CD14-positive monocyte (primary cell): ENCODE measurements at regions not wholly inside any gene's neighbourhood (a gene's known extent, or its start where the extent isn't known, plus 50 kb on each side); places are given as distances from the start of the nearest gene placed in this dataset.

Experiments
- DNase-seq, 3 donors: peaks; one replicate each; pipeline ENCODE4 v3.0.0-alpha.2; 2011 to 2022
- H2AFZ ChIP-seq: 2 replicates; pipeline ENCODE4 v1.6.0; 2012; ENCODE audit warnings: mild to moderate bottlenecking, low read depth, low read length, inconsistent platforms; ENCODE audit not compliant: insufficient read depth, poor library complexity, severe bottlenecking
- H3K27ac ChIP-seq, 2 donors: 1 replicate in 1 of 2; 2 replicates in 1 of 2; pipeline ENCODE4 v1.5.1; 2012 to 2013; ENCODE audit warnings: low read length in 2 of 2, control low read depth in 1 of 2, inconsistent platforms in 1 of 2, low read depth in 1 of 2, mild to moderate bottlenecking in 1 of 2
- H3K27me3 ChIP-seq, 2 donors: one replicate each; pipeline versions ENCODE4 v1.6.0 to v1.6.1; 2011 to 2013; ENCODE audit warnings: low read length in 2 of 2; ENCODE audit not compliant: control insufficient read depth in 2 of 2, insufficient read depth in 2 of 2
- H3K36me3 ChIP-seq, 2 donors: replicated peaks in 1 of 2; 1 replicate in 1 of 2; 2 replicates in 1 of 2; pipeline versions ENCODE4 v1.5.1 to v1.6.1; 2012 to 2013; ENCODE audit warnings: low read length in 2 of 2, control low read depth in 1 of 2, inconsistent platforms in 1 of 2, mild to moderate bottlenecking in 1 of 2; ENCODE audit not compliant: insufficient read depth in 2 of 2, control insufficient read depth in 1 of 2
- H3K4me1 ChIP-seq, 2 donors: 1 replicate in 1 of 2; 2 replicates in 1 of 2; pipeline versions ENCODE4 v1.5.1 to v1.6.1; 2012 to 2013; ENCODE audit warnings: low read length in 2 of 2, control low read depth in 1 of 2, inconsistent platforms in 1 of 2, mild to moderate bottlenecking in 1 of 2, moderate library complexity in 1 of 2; ENCODE audit not compliant: insufficient read depth in 2 of 2, control insufficient read depth in 1 of 2
- H3K4me2 ChIP-seq: replicated peaks from 2 replicates; pipeline ENCODE3; 2012; ENCODE audit warnings: low read length, moderate library complexity, mild to moderate bottlenecking; ENCODE audit not compliant: poor library complexity, severe bottlenecking; ENCODE audit errors: extremely low read depth
- H3K4me3 ChIP-seq, 3 experiments: fragments of 200-600 bp in 1 of 3; sonication (generic) in 1 of 3; replicated peaks in 1 of 3; 1 replicate in 2 of 3; 2 replicates in 1 of 3; pipeline ENCODE4 v1.5.1; 2011 to 2013; ENCODE audit warnings: low read length in 3 of 3, mild to moderate bottlenecking in 3 of 3, control low read depth in 2 of 3, low read depth in 2 of 3, inconsistent platforms in 1 of 3, moderate library complexity in 1 of 3
- H3K79me2 ChIP-seq: 2 replicates; pipeline ENCODE4 v1.6.0; 2012; ENCODE audit warnings: mild to moderate bottlenecking, control low read depth, inconsistent platforms, low read length, moderate library complexity; ENCODE audit not compliant: insufficient read depth
- H3K9ac ChIP-seq: 2 replicates; pipeline ENCODE4 v1.6.0; 2017; ENCODE audit warnings: low read length, mild to moderate bottlenecking; ENCODE audit not compliant: insufficient read depth, poor library complexity, severe bottlenecking
- H3K9me3 ChIP-seq, 2 donors: replicated peaks in 1 of 2; 1 replicate in 1 of 2; 2 replicates in 1 of 2; pipeline versions ENCODE4 v1.5.1 to v1.6.1; 2012 to 2013; ENCODE audit warnings: low read length in 2 of 2, control low read depth in 1 of 2; ENCODE audit not compliant: control insufficient read depth in 1 of 2, insufficient read depth in 1 of 2
- H4K20me1 ChIP-seq: 2 replicates; pipeline ENCODE4 v1.6.0; 2012; ENCODE audit warnings: mild to moderate bottlenecking, low read length, control low read depth, moderate library complexity; ENCODE audit not compliant: insufficient read depth
- H3K27ac Mint-ChIP-seq, 7 donors: one replicate each; pipeline ENCODE4 v1.8.0; 2020; ENCODE audit warnings: mild to moderate bottlenecking in 7 of 7, mixed read lengths in 7 of 7, moderate library complexity in 6 of 7, inconsistent platforms in 2 of 7
- H3K27me3 Mint-ChIP-seq, 3 donors: one replicate each; pipeline ENCODE4 v1.8.0; 2021 to 2022; ENCODE audit warnings: low read depth in 3 of 3, mild to moderate bottlenecking in 3 of 3, mixed read lengths in 3 of 3, moderate library complexity in 3 of 3, inconsistent platforms in 1 of 3
- H3K36me3 Mint-ChIP-seq, 2 donors: one replicate each; pipeline ENCODE4 v1.8.0; 2020; ENCODE audit warnings: mixed read lengths in 2 of 2, inconsistent platforms in 1 of 2, mild to moderate bottlenecking in 1 of 2
- H3K4me1 Mint-ChIP-seq: one replicate; pipeline ENCODE4 v1.8.0; 2020; ENCODE audit warnings: mild to moderate bottlenecking, mixed read lengths
- H3K4me3 Mint-ChIP-seq, 2 donors: one replicate each; pipeline ENCODE4 v1.8.0; 2020; ENCODE audit warnings: mild to moderate bottlenecking in 2 of 2, mixed read lengths in 2 of 2, moderate library complexity in 1 of 2
- H3K9me3 Mint-ChIP-seq, 7 donors: one replicate each; pipeline ENCODE4 v1.8.0; 2020 to 2022; ENCODE audit warnings: mixed read lengths in 7 of 7, mild to moderate bottlenecking in 6 of 7, moderate library complexity in 6 of 7, inconsistent platforms in 2 of 7
- WGBS: methylation state at CpG from one replicate; pipeline ENCODE4 v1.1.5; 2013; ENCODE audit warnings: missing lambda C conversion rate; ENCODE audit not compliant: insufficient coverage; 5-methylcytosine and 5-hydroxymethylcytosine counted together
- intact Hi-C, 2 donors: fragments of 100-400 bp; cut with micrococcal nuclease; formaldehyde crosslinking; loops; one replicate each; pipeline versions ENCODE4 v1.15.0 to v1.15.1; 2023
- TF ChIP-seq, protein P1 (sequence below): fragments of 200-600 bp; IDR thresholded peaks from one replicate; pipeline ENCODE4 v1.8.0; 2022; ENCODE audit warnings: antibody characterized with exemption, mild to moderate bottlenecking

DNA sequence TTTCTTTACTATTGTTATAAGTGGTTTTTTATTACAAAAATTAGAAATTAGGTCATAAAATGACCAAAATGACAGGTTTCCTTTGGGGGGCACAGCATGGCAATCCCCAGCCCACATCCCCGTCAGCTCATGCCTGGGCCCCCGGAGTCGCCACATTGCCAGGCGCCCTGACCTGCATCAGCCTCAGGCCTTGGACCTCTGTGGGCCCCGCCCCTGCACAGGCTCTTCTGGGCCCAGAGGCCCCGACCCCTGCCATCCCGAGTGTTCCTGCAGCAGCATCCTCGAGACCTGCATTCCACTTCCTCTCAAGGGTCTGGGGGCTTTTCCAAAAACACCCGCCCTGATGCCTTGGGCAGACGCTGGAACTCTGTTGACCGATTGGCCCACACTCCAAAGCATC, 391.1 kb upstream of the MGMT start:
- no peaks in the 10 kb centered on the region for H3K36me3 ChIP-seq
- H3K4me3 Mint-ChIP-seq, result no peak overlapping the region
- peaks cover 0 to 4% (median under 1%) of the 10 kb centered on the region in 7 donors for H3K9me3 Mint-ChIP-seq
- no peak overlapping the region for H3K4me3 ChIP-seq
- no peaks in the 10 kb centered on the region for H3K4me1 Mint-ChIP-seq
- WGBS, result 94% methylated on average over 11 of the region's 11 CpGs
- DNase-seq, result no peak
- no peaks in the 10 kb centered on the region for H3K79me2 ChIP-seq
- H3K9me3 ChIP-seq, result no peaks in the 10 kb centered on the region
- no peaks in the 10 kb centered on the region for H3K4me1 ChIP-seq
- TF ChIP-seq, protein P1, sequence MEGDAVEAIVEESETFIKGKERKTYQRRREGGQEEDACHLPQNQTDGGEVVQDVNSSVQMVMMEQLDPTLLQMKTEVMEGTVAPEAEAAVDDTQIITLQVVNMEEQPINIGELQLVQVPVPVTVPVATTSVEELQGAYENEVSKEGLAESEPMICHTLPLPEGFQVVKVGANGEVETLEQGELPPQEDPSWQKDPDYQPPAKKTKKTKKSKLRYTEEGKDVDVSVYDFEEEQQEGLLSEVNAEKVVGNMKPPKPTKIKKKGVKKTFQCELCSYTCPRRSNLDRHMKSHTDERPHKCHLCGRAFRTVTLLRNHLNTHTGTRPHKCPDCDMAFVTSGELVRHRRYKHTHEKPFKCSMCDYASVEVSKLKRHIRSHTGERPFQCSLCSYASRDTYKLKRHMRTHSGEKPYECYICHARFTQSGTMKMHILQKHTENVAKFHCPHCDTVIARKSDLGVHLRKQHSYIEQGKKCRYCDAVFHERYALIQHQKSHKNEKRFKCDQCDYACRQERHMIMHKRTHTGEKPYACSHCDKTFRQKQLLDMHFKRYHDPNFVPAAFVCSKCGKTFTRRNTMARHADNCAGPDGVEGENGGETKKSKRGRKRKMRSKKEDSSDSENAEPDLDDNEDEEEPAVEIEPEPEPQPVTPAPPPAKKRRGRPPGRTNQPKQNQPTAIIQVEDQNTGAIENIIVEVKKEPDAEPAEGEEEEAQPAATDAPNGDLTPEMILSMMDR, result no peak
- H2AFZ ChIP-seq, result no peak overlapping the region
- intact Hi-C loops, result no loop called here
- H3K27ac Mint-ChIP-seq, result no peak overlapping the region
- H3K9ac ChIP-seq, result no peak overlapping the region
- H3K4me2 ChIP-seq, result no peak overlapping the region
- H3K27me3 Mint-ChIP-seq, result peaks cover 0 to 2% (median 0%) of the 10 kb centered on the region in 3 donors
- no peaks in the 10 kb centered on the region for H3K36me3 Mint-ChIP-seq
- no peaks in the 10 kb centered on the region for H3K27me3 ChIP-seq
- no peaks in the 10 kb centered on the region for H4K20me1 ChIP-seq
- no peak overlapping the region for H3K27ac ChIP-seq

- 81% methylated on average over 2 of the region's 3 CpGs for WGBS
- H3K9me3 Mint-ChIP-seq, result peaks cover 0 to 4% (median 2%) of the 10 kb centered on the region in 7 donors
- no peaks in the 10 kb centered on the region for H4K20me1 ChIP-seq
- H3K4me3 Mint-ChIP-seq, result no peak overlapping the region
- no peak overlapping the region for H3K9ac ChIP-seq
- peaks cover 0 to 2% (median 0%) of the 10 kb centered on the region in 3 donors for H3K27me3 Mint-ChIP-seq
- no peak for DNase-seq
- H3K4me1 ChIP-seq, result no peaks in the 10 kb centered on the region
- no peaks in the 10 kb centered on the region for H3K36me3 Mint-ChIP-seq
- no peak overlapping the region for H3K4me3 ChIP-seq
- intact Hi-C loops, result no loop called here
- H2AFZ ChIP-seq, result no peak overlapping the region
- H3K9me3 ChIP-seq, result no peaks in the 10 kb centered on the region
- TF ChIP-seq, protein P1, result no peak
- no peak overlapping the region for H3K27ac Mint-ChIP-seq
- H3K79me2 ChIP-seq, result no peaks in the 10 kb centered on the region
- H3K36me3 ChIP-seq, result no peaks in the 10 kb centered on the region
- no peak overlapping the region for H3K4me2 ChIP-seq
- H3K4me1 Mint-ChIP-seq, result no peaks in the 10 kb centered on the region
- H3K27me3 ChIP-seq, result no peaks in the 10 kb centered on the region
- H3K27ac ChIP-seq, result no peak overlapping the region
These were observed 388.7 kb upstream of the MGMT start for GRCh38 chr10:129078346-129078745.
